DOHH2 (cell line): ENCODE measurements at regions not wholly inside any gene's neighbourhood (a gene's known extent, or its start where the extent isn't known, plus 50 kb on each side); places are given as distances from the start of the nearest gene placed in this dataset.

Source experiments
- H3F3A ChIP-seq: fragments of 200-600 bp; sonication (generic), shearing (Covaris generic); 2 replicates; pipeline ENCODE4 v1.6.0; 2016; ENCODE audit warnings: antibody characterized with exemption, mild to moderate bottlenecking; ENCODE audit not compliant: control insufficient read depth, insufficient read depth
- H3K27ac ChIP-seq: fragments of 200-600 bp; sonication (generic); 2 replicates; pipeline ENCODE4 v1.5.1; 2014; ENCODE audit warnings: low read depth, mild to moderate bottlenecking, low read length, moderate library complexity
- H3K27me3 ChIP-seq: fragments of 200-600 bp; sonication (generic); 2 replicates; pipeline ENCODE4 v1.6.1; 2014; ENCODE audit warnings: mild to moderate bottlenecking, low read length, mixed read lengths; ENCODE audit not compliant: control insufficient read depth
- H3K36me3 ChIP-seq: fragments of 200-600 bp; sonication (generic); 2 replicates; pipeline ENCODE4 v1.6.1; 2014; ENCODE audit warnings: mild to moderate bottlenecking, low read length, moderate library complexity, mixed read lengths; ENCODE audit not compliant: control insufficient read depth
- H3K4me1 ChIP-seq: fragments of 200-600 bp; sonication (generic); 2 replicates; pipeline ENCODE4 v1.6.1; 2014; ENCODE audit warnings: mild to moderate bottlenecking, low read length, mixed read lengths; ENCODE audit not compliant: control insufficient read depth
- H3K4me2 ChIP-seq: fragments of 200-600 bp; sonication (generic); 2 replicates; pipeline ENCODE4 v1.6.0; 2014; ENCODE audit warnings: mild to moderate bottlenecking, low read length, moderate library complexity
- H3K4me3 ChIP-seq: fragments of 200-600 bp; sonication (generic); 2 replicates; pipeline ENCODE4 v1.5.1; 2014; ENCODE audit warnings: mild to moderate bottlenecking, low read length, mixed read lengths
- H3K79me2 ChIP-seq: fragments of 200-600 bp; sonication (generic); 2 replicates; pipeline ENCODE4 v1.6.1; 2014; ENCODE audit warnings: mild to moderate bottlenecking, low read length, mixed read lengths; ENCODE audit not compliant: control insufficient read depth
- H3K9me2 ChIP-seq: fragments of 200-600 bp; sonication (generic); replicated peaks from 2 replicates; pipeline ENCODE4 v1.6.1; 2014; ENCODE audit warnings: mild to moderate bottlenecking, low read length, mixed read lengths; ENCODE audit not compliant: control insufficient read depth
- H3K9me3 ChIP-seq: fragments of 200-600 bp; sonication (generic); 2 replicates; pipeline ENCODE4 v1.6.1; 2014; ENCODE audit warnings: antibody characterized with exemption, low read length, mixed read lengths; ENCODE audit not compliant: control insufficient read depth, insufficient read depth
- H4K20me1 ChIP-seq: fragments of 200-600 bp; sonication (generic); 2 replicates; pipeline ENCODE4 v1.6.0; 2014; ENCODE audit warnings: low read depth, mild to moderate bottlenecking, antibody characterized with exemption, low read length, moderate library complexity; ENCODE audit not compliant: control insufficient read depth, insufficient read depth
- CTCF ChIP-seq: fragments of 200-600 bp; sonication (generic); IDR thresholded peaks from one replicate; pipeline ENCODE4 v1.5.1; 2014; ENCODE audit warnings: antibody characterized with exemption, mild to moderate bottlenecking, low read depth, low read length; ENCODE audit not compliant: poor library complexity, severe bottlenecking
- EZH2phosphoT487 ChIP-seq: fragments of 200-600 bp; sonication (generic); IDR thresholded peaks from 2 replicates; pipeline ENCODE4 v1.6.1; 2017; ENCODE audit warnings: borderline replicate concordance, mild to moderate bottlenecking, antibody characterized with exemption, low read length, moderate library complexity, mixed read lengths

DNA sequence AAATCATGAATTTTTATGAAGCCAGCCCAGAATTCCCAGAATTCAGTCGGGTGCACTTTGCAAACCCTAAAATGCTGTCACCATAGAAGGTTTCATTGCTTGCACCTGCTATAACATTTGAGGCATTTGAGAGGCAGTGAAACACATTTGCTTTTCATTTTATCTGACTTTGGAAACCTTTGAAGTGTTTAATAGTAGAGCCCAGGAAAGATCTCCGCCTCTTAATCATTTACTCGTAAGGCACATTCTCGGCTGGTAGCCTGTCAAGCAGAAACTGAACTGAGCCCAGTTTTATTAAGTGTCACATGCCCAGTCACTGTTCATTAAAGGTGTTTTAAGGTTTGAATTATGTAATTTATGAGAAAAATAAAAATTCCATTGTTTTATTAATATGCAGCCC lies 247.6 kb downstream of the EMX2 start:
- no peaks in the 10 kb centered on the region for H3F3A ChIP-seq
- no peak overlapping the region for H3K4me3 ChIP-seq
- H3K4me2 ChIP-seq = no peak overlapping the region
- no peaks in the 10 kb centered on the region for H4K20me1 ChIP-seq
- TF ChIP-seq EZH2phosphoT487 (no peak), CTCF (no peak)
- no peaks in the 10 kb centered on the region for H3K4me1 ChIP-seq
- no peaks in the 10 kb centered on the region for H3K9me3 ChIP-seq
- H3K27ac ChIP-seq = no peak overlapping the region
- no peaks in the 10 kb centered on the region for H3K9me2 ChIP-seq
- no peaks in the 10 kb centered on the region for H3K36me3 ChIP-seq
- H3K27me3 ChIP-seq = no peaks in the 10 kb centered on the region
- H3K79me2 ChIP-seq = no peaks in the 10 kb centered on the region

DNA sequence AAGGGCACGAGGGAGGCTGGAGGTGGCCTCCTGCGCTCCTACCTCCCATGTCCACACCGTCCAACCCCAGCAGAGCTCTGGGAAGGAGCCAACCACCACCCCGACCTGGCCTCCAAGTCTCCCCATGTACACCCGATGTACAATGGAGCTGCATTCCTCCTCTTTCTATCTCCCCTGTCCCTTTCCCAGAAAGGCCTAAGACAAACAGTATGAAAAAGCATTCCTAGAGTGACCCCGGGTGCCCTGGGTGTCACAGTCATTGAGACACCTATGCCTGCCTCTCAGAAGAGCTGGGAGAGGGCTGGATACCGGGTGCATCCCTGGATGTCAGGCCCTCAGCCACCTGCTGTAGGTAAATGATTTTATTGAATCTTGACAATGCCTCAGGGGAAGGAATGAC lies 248.1 kb downstream of the EMX2 start:
- no peaks in the 10 kb centered on the region for H3K9me3 ChIP-seq
- H3K27ac ChIP-seq = no peak overlapping the region
- H3K79me2 ChIP-seq = no peaks in the 10 kb centered on the region
- H3K4me3 ChIP-seq = no peak overlapping the region
- no peak overlapping the region for H3K4me2 ChIP-seq
- no peak for TF ChIP-seq CTCF
- TF ChIP-seq EZH2phosphoT487 = no peak
- H3K9me2 ChIP-seq = no peaks in the 10 kb centered on the region
- no peaks in the 10 kb centered on the region for H4K20me1 ChIP-seq
- H3K27me3 ChIP-seq = no peaks in the 10 kb centered on the region
- H3K36me3 ChIP-seq = no peaks in the 10 kb centered on the region
- H3K4me1 ChIP-seq = no peaks in the 10 kb centered on the region
- no peaks in the 10 kb centered on the region for H3F3A ChIP-seq

GRCh38 chr10:117792214-117792613 lies 249.7 kb downstream of the EMX2 start:
- H3K4me2 ChIP-seq = no peak overlapping the region
- no peaks in the 10 kb centered on the region for H3F3A ChIP-seq
- H3K36me3 ChIP-seq = no peaks in the 10 kb centered on the region
- H3K79me2 ChIP-seq = no peaks in the 10 kb centered on the region
- no peaks in the 10 kb centered on the region for H3K27me3 ChIP-seq
- no peak overlapping the region for H3K4me3 ChIP-seq
- H4K20me1 ChIP-seq = no peaks in the 10 kb centered on the region
- TF ChIP-seq CTCF (no peak), EZH2phosphoT487 (no peak)
- no peaks in the 10 kb centered on the region for H3K4me1 ChIP-seq
- H3K27ac ChIP-seq = no peak overlapping the region
- no peaks in the 10 kb centered on the region for H3K9me2 ChIP-seq
- H3K9me3 ChIP-seq = no peaks in the 10 kb centered on the region
